Dedifferentiated amniotic fluid mesenchymal stem cell (primary cell): ENCODE measurements at regions not wholly inside any gene's neighbourhood (a gene's known extent, or its start where the extent isn't known, plus 50 kb on each side); places are given as distances from the start of the nearest gene placed in this dataset.
"Not testable (repeated sequence)": the region's sequence is repeated elsewhere in the genome, so short reads cannot be mapped to it uniquely, and the experiment has no call there.

Source experiments
- DNase-seq: peaks from one replicate; pipeline ENCODE4 v3.0.0-alpha.2; 2016; ENCODE audit errors: extremely low spot score

DNA sequence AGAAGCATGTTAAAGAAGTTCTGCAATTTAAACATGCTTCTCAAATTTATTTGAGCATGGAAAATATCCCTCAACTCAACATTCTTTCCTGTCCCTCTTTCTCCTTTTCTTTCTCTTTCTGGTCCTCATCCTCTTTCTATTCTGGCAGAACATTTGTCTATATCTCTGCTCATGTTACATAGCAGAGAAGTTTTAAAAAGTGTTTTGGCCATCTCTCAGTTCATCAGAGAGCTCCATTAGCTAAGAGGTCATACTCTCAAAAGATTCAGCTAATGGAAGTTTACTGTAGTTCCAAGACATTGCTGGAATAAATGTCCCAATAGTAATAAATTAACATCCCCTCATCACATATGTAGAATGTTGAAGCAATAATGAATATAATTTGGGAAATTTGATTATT is 53.5 kb downstream of the XCL2 start:
- DNase-seq: no peak

DNA sequence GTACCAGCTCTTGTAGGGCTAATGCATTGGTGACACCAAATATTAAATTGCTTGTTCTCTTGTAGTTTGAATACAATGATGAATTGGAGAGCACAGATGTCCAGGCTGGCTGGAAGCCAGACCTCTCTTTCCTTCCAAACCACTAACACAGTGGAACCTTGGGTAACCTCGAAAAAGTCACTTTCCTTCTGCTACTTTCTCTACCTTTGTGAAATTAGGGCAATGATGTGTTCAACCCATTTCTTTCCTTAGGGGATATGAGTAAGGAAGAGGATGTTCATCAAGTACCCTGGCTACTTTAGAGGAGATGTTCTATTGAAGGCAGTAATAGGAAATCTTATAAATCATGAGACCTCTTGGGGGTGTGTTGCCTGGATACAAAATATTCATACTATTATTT is 55.7 kb downstream of the XCL2 start:
- DNase-seq: no peak

GRCh38 chr1:168486820-168487219 is 57.0 kb downstream of the XCL2 start:
- DNase-seq: not testable (repeated sequence)

DNA sequence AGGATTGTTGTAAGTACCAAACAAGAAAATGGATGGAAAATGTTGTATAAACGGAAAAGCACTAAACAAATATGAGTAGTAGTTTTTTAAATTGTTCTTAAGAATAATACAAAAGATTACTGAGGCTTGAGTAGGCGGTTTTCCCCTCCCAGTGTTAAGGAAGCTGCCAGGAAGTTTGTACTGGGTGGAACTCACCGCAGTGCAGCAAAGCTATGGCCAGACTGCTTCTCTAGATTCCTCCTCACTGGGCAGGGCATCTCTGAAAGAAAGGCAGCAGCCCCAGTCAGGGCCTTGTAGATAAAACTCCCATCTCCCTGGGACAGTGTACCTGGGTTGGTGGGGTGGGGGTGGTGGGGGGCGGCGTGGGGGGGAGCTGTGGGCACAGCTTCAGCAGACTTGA is 58.7 kb downstream of the XCL2 start:
- DNase-seq: no peak

- DNase-seq: no peak
Measured at GRCh38 chr1:168484083-168484482, 59.7 kb downstream of the XCL2 start.

GRCh38 chr1:168483539-168483938 is 60.3 kb downstream of the XCL2 start:
- DNase-seq: peak; percentile 93

GRCh38 chr1:168482106-168482505 is 61.7 kb downstream of the XCL2 start:
- DNase-seq: no peak

GRCh38 chr1:168481586-168481985 is 62.2 kb downstream of the XCL2 start:
- DNase-seq: no peak

DNA sequence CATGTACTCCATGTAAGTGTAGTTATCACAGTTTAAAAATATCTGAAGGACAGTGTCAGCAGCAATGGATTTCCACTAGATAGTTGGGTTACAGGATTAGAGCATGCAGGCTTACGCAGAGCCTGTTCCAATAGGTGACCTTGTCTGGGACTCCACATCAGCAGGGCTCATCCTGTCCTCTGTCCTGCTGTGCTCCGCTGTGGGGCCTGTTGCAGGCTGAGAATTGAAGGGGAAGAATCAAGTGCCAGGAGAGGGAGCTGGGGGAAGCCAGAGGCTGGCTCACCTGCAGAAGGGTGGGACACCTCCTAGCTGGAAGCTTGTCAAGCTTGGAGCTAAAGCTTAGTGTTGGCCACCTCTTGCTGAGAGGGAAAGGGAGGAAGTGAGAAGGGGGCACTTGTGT is 62.8 kb downstream of the XCL2 start:
- DNase-seq: no peak

DNA sequence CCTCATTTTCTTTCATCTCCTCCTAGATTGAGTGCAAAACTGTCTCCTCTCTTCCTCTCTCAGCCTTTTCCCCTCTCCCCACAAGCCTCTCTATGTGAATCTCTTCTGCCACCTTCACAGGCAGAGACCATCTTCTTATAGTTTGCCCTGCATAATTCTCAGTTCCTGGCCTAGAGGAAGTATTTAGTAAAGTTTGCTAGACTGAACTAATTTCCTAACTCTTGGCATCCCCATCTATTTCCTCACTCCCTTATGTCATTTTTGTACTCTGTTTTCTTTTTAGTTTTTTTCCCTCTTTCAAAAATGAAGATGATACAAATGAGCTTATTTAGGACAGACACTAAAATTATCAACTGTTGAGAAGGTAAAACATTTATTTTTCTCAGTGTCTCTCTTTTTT is 66.0 kb downstream of the XCL2 start:
- no peak for DNase-seq

DNA sequence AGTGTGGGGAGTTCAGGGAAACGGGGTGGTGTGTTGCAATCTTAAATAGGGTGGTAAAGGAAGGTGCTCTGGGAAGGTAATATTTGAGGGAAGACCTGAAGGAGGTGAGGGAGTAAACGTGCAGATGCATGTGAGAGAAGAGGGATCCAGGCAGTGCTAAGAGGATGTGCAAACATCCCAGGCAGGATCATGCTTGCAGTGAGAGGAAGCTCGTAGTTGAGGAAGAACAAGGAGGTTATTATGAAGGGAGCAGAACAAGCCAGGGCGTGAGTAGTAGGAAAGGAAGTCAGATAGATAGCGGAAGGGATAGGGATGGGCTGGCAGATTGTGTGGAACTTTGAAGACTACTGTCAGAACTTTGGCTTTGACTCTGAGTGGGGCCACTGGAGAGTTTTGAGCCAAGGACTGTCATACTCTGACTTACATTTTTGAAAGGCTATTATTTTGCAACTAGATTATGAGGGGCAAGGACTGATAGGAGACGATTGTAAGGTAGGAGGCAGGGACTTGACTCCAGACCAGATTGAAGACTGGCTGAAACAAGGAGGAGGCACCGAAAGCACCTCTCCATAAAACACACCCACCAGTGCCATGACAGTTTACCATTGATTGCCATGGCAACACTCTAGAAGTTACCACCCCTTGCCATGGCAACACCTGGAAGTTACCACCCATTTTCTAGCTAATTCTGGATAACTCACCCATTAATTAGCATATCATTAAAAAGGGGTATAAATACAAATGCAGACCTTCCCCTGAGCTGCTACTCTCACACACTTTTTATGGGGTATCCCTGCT is 67.0 kb downstream of the XCL2 start:
- DNase-seq: no peak

DNA sequence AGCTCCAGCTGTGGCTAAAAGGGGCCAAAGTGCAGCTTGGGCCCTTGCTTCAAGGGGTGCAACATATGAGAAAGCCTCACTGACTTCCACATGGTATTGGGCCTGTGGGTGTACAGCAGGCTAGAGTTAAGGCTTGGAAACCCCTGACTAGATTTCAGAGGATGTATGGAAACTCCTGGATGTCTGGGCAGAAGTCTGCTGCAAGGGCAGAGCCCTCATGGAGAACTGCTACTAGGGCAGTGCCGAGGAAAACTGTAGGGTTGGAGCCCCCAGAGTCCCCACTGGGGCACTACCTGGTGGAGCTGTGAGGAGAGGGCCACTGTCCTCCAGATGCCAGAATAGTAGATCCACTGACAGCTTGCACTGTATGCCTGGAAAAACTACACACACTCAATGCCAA is 69.5 kb downstream of the XCL2 start:
- no peak for DNase-seq

DNA sequence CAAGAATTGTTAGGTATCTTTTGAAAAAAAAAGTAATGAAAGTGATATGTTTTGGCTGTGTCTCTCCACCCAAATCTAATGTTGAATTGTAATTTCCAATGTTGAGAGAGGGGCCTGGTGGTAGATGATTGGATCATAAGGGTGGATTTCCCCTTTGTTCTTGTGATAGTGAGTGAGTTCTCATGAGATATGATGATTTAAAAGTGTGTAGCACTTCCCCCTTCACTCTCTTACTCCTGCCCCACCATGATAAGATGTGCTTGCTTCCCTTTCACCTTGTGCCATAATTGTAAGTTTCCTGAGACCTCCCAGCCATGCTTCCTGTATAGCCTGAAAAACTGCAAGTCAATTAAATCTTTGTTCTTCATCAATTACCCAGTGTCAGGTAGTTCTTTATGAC is 70.7 kb downstream of the XCL2 start:
- DNase-seq: no peak

GRCh38 chr1:168472223-168472622 is 71.6 kb downstream of the XCL2 start:
- no peak for DNase-seq

GRCh38 chr1:168470901-168471431 is 72.8 kb downstream of the XCL2 start:
- peak; percentile 94 for DNase-seq

GRCh38 chr1:168469690-168470089 is 74.1 kb downstream of the XCL2 start:
- peak; percentile 96 for DNase-seq

DNA sequence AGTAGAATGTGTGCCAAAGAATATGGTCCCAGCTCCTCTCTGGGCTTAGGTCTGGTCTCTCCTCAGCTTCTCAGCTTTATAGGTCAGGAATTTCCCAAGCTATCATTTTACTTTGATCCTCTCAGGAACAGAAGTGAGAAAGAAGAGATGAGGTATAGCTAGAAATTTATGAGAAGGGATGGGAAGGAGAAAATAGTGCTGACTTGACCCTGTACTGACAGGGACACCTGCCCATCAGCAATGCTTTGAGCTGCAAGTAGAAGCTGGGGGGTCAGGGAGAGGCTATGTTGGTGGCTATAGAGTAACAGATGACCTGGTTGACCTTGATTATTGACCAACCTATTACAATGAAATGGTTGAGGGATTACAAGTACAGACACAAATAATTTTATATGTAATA is 75.0 kb downstream of the XCL2 start:
- DNase-seq: no peak

DNA sequence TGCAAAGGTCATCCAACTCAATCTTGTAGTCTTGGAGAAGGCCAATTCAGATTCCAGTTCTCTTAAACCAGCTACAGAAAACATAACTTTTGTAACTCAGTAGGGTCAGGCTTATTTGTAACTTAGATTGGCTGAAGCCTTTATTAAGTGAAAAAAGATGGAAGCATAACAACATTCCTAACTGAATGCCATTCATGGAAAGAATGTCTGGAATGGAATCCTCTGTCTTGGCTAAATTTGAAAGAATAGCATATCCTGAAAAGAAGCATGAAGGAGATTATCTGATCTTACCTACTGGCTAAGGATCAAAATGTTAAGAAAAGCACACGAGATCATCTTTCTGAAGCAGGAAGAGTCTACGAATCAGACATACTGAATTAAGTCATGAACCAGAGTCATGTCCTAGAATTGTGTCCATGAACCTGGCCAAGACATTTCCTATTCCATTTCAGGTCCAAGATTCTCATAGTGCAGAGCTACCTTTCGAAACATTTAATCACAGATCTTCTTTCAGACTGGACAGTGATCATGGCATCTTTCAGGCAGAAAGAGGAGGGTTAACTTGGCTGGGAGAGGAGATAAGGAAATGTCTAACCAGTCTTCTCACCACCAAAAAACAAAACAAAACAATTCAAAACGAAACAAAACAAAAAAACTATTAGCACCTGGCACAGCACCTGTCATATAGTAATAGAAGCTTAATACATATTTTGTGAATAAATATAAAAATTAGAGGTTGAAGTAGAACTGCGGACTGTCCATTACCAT is 75.6 kb downstream of the XCL2 start:
- peak; percentile 40 for DNase-seq

DNA sequence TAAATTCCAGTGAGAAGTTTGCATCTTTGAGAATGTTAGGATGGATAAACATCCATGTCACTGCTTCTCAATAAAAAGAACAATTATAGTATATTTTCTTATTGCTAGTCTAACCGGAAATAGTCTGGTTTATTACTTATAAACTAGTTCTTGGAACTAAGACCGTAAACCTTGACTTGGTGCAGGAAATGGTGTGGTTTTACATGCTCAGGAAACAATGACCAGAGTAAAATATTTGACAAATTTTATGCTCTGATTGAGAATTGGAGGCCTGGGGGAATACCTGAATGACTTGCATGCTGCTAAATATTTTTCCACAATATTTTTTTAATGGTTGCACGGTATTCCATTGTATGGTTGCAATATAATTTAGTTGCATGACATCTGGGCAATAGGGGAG is 76.3 kb downstream of the XCL2 start:
- DNase-seq: no peak

GRCh38 chr1:168466714-168467131 is 77.1 kb downstream of the XCL2 start:
- DNase-seq: no peak

GRCh38 chr1:168466092-168466713 is 77.6 kb downstream of the XCL2 start:
- peak; percentile 33 for DNase-seq

- DNase-seq: not testable (repeated sequence)
Measured at GRCh38 chr1:168461108-168461507, 82.7 kb downstream of the XCL2 start.

- DNase-seq: not testable (repeated sequence)
Measured at GRCh38 chr1:168457296-168457695, 86.5 kb downstream of the XCL2 start.
